ENCODE measurements at regions not wholly inside any gene's neighbourhood (a gene's known extent, or its start where the extent isn't known, plus 50 kb on each side); places are given as distances from the start of the nearest gene placed in this dataset.

DNA sequence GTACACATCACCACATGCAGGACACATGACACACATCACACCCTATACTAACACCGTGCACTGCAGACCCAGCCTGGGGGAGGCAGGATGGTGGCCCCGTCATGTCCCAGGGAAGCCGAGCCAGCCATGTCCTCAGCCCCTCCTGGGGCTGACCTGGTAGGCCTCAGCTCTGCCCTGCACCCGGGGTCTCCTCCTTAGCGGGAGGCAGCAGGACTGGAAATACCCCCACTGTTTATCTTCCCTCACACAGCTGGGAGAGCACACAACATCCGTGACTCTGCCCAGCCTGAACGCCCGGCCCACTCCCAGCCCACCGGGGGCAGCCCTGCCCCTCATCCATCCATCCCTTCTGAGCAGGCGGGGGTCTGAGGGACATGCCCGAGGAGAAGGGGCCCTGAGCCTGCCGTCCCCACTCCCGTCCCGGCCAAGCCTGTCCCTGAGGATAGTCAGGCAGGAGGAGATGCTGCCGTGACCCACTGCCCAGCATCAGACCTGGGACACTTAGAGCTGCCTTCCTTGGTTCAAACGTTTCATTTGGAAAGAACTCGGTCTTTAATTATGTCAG, 945.0 kb downstream of the BRD1 start:
- no peak for DNase-seq

GRCh38 chr22:48881326-48881980, 946.2 kb downstream of the BRD1 start:
- DNase-seq: no peak

GRCh38 chr22:48880749-48881148, 946.9 kb downstream of the BRD1 start:
- no peak for DNase-seq

- DNase-seq: no peak
Observed at GRCh38 chr22:48876951-48877350, 950.7 kb downstream of the BRD1 start.

GRCh38 chr22:48874956-48875355, 952.7 kb downstream of the BRD1 start:
- no peak for DNase-seq

- no peak for DNase-seq
Observed at GRCh38 chr22:48873191-48873520, 954.5 kb downstream of the BRD1 start.

GRCh38 chr22:48872271-48873190, 955.1 kb downstream of the BRD1 start:
- DNase-seq: no peak

- DNase-seq: no peak
Observed at GRCh38 chr22:48871176-48871840, 956.4 kb downstream of the BRD1 start.

DNA sequence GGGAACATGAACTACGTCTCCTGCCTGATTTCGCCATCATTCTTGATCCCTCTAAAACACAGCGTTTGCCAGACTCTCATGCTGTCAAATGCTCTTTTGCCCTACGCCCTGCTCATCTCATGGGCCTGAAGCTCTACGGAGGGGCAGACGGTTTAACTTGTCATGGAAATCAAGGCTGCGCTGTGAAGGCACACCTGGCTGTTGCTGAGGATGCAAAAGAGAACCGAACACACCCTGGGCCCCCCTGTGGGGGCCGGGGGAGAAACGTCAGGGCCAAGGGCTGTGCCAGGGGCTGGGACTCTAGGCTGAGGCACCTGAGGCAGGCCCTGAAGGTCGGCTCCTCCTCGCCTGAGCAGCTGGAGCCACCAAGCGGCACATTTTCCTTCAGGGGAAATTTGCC, 957.2 kb downstream of the BRD1 start:
- no peak for DNase-seq

DNA sequence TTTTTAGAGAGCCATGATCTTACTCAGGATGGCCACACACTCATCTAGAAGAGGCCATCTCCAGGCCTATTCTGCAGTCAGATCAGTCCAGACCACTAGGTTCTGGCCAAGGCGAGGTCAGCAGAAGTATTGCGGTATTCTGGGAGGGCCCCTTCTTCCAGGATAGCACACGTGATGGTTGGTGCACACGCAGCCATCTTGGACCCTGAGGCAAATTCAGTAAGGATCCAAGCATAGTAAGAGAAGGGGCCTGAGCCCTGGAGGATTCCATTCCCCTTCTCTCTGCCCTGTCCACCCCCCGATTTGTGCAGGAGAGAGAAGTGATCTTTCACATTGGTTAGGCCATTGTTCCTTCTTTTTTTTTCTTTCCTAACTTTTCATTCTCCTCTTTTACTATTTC, 957.9 kb downstream of the BRD1 start:
- no peak for DNase-seq

DNA sequence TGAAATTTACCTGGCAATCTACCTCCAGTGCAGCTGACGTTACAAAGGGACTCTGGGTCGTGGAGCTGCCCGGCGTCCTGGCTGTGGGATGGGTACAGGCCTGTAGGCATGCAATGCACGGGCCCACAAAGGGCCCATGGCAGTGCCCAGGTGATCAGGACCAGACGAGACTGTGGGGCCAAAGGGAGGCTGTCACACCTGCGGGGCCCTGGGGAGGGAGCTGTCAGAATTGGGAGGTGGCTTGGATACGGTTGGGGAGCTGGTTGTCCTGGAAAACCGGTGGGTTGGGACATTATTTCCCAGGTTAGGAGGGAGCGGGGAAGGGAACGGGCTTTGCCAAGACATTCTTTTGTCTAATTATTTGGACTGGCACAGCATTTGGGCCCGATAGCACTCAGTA, 958.5 kb downstream of the BRD1 start:
- no peak for DNase-seq

DNA sequence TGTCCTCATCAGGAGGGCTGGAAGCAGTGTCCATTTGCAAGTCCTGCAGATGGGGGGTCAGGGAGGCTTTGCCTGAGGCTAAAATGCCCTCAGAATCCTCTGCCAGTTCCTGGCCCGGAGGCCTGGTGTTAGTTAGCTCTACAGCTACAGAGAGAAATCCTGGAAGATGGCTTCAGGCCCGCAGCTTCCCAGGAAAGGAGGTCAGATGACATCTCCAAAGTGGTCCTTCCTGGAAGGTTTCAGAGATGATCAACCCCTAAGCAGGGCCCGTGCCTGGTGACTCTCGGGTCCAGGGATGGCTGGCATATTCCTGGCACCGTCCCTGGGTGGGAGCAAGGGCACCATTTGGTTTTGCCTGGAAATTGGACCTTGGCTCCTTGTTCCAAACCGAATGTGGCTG, 959.1 kb downstream of the BRD1 start:
- DNase-seq: no peak

DNA sequence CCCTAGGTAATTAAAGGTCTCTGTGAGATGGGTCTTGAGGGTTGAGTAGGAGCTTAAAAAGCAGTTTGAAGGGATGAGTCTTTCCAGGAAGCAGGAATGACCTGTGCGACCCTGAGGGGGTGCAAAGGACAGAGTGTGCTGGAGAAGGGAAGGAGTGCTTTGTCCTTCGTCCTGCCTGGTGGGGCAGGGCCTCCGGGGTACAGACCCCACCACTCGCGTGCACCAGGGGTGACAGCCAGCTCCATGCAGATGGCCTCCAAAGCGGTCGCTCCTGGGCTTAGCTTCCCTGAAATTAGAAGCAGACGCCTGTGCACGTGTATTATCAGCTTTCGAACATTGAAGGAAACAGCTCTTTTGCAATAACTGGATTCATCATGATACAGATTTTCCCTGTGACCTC, 959.8 kb downstream of the BRD1 start:
- no peak for DNase-seq

DNA sequence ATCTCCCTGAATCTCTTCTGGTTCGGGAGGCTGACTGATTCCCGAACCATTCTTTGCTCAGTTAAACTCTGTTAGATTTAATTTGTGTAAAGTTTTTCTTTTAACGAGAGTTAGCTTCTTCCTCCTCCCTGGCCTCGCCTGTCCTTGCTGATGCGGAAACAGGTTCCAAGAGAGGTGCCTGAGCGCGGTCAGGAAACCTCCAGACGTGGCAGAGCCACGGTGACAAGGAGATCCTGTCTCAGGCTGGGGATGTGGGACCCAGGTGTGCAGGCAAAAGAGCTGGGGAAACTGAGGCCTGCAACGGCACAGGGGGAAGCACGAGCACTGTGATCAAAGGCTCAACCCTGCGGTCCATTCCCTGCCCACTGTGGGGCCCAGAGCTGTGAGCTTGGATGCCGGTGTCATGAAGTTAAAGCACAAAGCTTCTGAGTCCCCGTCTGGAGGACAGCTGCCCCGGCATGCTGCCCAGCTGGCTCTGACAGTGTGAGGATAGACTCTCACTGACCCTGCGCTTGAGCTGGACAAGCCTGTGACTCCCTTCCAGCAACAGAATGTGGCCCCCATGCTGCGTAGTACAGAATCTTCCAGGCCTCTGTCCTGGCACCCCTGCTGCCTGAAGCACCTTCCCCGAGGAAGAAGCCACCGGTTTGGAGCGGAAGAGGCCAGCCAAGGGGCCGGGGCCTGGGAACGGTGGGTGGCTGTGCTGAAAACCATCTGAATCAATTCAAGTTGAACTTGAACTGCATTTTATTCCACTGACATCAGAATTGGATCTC, 960.6 kb downstream of the BRD1 start:
- no peak for DNase-seq

GRCh38 chr22:48864748-48865147, 962.9 kb downstream of the BRD1 start:
- no peak for DNase-seq

GRCh38 chr22:48863965-48864528, 963.6 kb downstream of the BRD1 start:
- DNase-seq: no peak

DNA sequence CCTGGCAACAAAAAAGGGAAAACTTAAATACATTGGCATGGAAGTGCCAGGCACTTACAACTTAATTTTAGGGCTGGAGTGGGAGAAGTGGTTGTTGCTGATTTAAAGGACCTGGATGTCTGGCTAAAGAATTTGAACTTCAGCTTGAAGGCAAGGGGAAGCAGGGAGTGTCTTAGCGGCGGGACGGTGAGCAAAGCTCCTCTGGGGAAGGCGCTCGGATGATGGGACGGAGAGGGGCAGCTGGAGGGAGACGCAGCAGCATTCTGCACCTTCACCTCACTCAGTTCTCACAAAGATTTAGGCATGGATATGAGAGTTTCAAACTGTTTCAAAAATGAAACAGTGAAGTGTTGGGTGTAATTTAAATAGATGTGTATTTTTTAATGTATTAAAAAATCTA, 967.1 kb downstream of the BRD1 start:
- no peak for DNase-seq

DNA sequence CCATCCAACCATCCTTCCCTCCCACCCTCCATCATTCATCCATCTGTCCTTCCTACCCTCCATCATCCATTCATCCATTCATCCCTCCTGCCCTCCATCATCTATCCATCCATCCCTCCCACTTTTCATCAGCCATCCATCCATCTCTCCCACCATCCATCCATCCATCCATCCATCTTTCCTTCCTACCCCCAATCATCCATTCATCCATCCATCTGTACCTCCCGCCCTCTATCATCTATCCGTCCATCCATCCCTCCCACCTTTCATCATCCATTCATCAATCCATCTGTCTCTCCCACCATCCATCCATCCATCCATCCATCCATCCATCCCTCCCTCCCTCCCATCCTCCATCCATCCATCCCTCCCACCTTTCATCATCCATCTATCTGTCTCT, 968.8 kb downstream of the BRD1 start:
- DNase-seq: no peak

DNA sequence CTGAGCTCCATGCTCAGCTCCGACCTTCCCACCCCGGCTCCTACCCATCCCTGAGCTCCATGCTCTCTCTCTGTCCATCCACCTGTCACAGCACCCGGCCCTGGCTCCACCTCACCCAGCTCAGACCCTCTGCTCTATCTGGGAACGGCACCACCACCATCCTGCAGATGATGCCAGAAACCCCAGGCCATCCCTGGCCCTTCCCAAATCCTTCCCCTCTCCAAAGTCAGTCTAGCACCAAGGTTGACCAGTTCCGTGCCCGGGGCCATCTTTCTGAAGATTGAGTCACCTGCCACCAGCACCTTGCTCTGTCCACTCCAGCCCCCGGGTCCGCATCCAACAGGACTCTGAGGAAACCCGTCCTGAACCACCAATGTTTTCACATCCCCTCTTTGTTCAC, 969.6 kb downstream of the BRD1 start:
- no peak for DNase-seq

DNA sequence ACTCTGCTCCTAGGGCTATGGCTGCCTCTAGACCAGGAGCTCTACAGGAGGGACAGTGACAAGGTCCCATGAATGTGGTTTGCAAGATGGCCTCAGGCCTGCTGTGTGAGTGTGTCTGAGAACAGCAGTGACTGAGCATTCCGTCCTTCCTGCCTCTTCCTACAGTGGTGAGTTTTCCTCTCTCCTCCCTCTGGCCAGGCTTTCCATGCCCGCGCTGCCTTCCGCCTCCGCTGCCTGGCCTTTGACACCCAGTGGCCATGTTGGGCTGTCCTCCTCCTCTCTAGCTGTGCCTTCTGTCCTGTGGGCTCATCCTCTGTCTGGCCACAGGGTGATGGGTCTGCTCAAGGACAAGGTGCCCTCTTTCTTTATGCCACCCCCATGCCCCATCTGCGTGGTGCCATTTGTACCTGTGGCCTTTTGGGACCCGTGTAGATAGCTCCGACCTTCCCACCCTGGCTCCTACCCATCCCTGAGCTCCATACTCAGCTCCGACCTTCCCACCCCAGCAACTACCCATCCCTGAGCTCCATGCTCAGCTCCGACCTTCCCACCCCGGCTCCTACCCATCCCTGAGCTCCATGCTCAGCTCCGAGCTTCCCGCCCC, 970.4 kb downstream of the BRD1 start:
- DNase-seq: no peak

- DNase-seq: no peak
Observed at GRCh38 chr22:48856308-48856615, 971.4 kb downstream of the BRD1 start.
